LNCAP (cell line): ENCODE measurements at regions not wholly inside any gene's neighbourhood (a gene's known extent, or its start where the extent isn't known, plus 50 kb on each side); places are given as distances from the start of the nearest gene placed in this dataset.

Source experiments
- CTCF ChIP-seq: fragments of 450-650 bp; IDR thresholded peaks from 2 replicates; pipeline ENCODE4 v1.5.1; 2017; ENCODE audit warnings: mild to moderate bottlenecking

- TF ChIP-seq CTCF, result no peak
Observed at GRCh38 chr3:106811376-106811775, 565.9 kb upstream of the CCDC54 start.

- no peak for TF ChIP-seq CTCF
Observed at GRCh38 chr3:106813742-106814141, 563.5 kb upstream of the CCDC54 start.

GRCh38 chr3:106814231-106814630 is 563.0 kb upstream of the CCDC54 start:
- TF ChIP-seq CTCF, result no peak

GRCh38 chr3:106816838-106817237 is 560.4 kb upstream of the CCDC54 start:
- no peak for TF ChIP-seq CTCF

GRCh38 chr3:106817706-106818105 is 559.5 kb upstream of the CCDC54 start:
- no peak for TF ChIP-seq CTCF

DNA sequence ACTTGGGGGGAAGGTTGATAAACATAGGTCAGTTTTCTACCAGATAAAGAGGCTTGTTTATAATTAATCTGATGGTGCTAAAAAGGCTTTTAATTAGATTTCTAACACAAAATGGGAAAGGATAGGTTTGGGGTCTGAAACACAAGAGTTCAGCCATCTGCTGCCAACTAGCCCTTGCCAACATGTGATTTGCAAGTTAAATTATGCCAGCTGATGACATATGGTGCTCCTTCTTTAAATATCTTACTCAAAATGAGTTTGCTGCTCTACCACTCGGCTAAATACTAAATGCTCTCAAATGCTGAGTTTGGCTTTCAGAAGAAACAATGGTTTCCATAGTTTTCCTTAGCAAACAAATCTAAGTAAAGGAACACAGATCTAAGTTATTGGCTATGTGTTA is 557.8 kb upstream of the CCDC54 start:
- no peak for TF ChIP-seq CTCF

GRCh38 chr3:106820726-106821362 is 556.4 kb upstream of the CCDC54 start:
- no peak for TF ChIP-seq CTCF

- TF ChIP-seq CTCF, result no peak
Observed at GRCh38 chr3:106821801-106822200, 555.4 kb upstream of the CCDC54 start.
